ENCODE measurements at regions not wholly inside any gene's neighbourhood (a gene's known extent, or its start where the extent isn't known, plus 50 kb on each side); places are given as distances from the start of the nearest gene placed in this dataset.

DNA sequence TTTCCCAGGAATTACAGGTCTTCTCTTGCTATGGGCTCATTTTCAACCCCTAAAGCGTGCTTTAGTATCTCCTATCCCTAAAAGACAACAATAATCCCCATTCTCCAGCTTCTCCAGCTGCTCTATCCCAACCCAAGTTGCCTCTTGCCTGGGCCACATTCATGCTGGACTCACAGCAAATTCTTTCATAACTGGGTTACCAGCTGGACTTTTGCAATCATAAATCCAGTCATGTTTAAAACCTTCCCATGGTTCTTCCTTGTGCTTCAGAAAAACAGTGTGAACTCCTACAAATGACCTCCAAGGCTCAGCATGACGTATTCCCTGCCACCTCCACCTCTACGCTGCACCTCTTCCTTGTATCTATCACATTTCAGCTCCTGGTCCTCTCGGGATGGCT is 346.9 kb downstream of the GADD45G start:
- TF ChIP-seq, protein P1, sequence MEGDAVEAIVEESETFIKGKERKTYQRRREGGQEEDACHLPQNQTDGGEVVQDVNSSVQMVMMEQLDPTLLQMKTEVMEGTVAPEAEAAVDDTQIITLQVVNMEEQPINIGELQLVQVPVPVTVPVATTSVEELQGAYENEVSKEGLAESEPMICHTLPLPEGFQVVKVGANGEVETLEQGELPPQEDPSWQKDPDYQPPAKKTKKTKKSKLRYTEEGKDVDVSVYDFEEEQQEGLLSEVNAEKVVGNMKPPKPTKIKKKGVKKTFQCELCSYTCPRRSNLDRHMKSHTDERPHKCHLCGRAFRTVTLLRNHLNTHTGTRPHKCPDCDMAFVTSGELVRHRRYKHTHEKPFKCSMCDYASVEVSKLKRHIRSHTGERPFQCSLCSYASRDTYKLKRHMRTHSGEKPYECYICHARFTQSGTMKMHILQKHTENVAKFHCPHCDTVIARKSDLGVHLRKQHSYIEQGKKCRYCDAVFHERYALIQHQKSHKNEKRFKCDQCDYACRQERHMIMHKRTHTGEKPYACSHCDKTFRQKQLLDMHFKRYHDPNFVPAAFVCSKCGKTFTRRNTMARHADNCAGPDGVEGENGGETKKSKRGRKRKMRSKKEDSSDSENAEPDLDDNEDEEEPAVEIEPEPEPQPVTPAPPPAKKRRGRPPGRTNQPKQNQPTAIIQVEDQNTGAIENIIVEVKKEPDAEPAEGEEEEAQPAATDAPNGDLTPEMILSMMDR (IDR thresholded peaks at IDR 0.05): no peak
- no peak for TF ChIP-seq POLR2A (IDR thresholded peaks at IDR 0.05)
